RPMI7951 (cell line): ENCODE measurements at regions not wholly inside any gene's neighbourhood (a gene's known extent, or its start where the extent isn't known, plus 50 kb on each side); places are given as distances from the start of the nearest gene placed in this dataset.

ENCODE experiments used
- DNase-seq: peaks from one replicate; pipeline ENCODE4 v3.0.0-alpha.2; 2012; ENCODE audit warnings: low read depth

- no peak for DNase-seq
These were observed 1385.6 kb upstream of the TMEFF2 start for GRCh38 chr2:193580176-193580950.

- DNase-seq: no peak
These were observed 1372.2 kb upstream of the TMEFF2 start for GRCh38 chr2:193566886-193567285.

- DNase-seq: no peak
These were observed 1371.5 kb upstream of the TMEFF2 start for GRCh38 chr2:193566276-193566675.

GRCh38 chr2:193562031-193562430, 1367.3 kb upstream of the TMEFF2 start:
- no peak for DNase-seq

- DNase-seq: no peak
These were observed 1366.3 kb upstream of the TMEFF2 start for GRCh38 chr2:193561054-193561453.

- DNase-seq: peak; percentile 15
These were observed 1362.2 kb upstream of the TMEFF2 start for GRCh38 chr2:193556766-193557470.

- no peak for DNase-seq
These were observed 1354.9 kb upstream of the TMEFF2 start for GRCh38 chr2:193549661-193550060.

- no peak for DNase-seq
These were observed 1348.0 kb upstream of the TMEFF2 start for GRCh38 chr2:193542762-193543161.

GRCh38 chr2:193539188-193539587, 1344.5 kb upstream of the TMEFF2 start:
- no peak for DNase-seq

GRCh38 chr2:193538061-193538460, 1343.3 kb upstream of the TMEFF2 start:
- no peak for DNase-seq

GRCh38 chr2:193537531-193537930, 1342.8 kb upstream of the TMEFF2 start:
- DNase-seq: no peak

- DNase-seq: no peak
These were observed 1333.7 kb upstream of the TMEFF2 start for GRCh38 chr2:193528458-193528857.

GRCh38 chr2:193527146-193527545, 1332.4 kb upstream of the TMEFF2 start:
- DNase-seq: no peak

GRCh38 chr2:193523662-193524061, 1328.9 kb upstream of the TMEFF2 start:
- DNase-seq: no peak

GRCh38 chr2:193521523-193521922, 1326.8 kb upstream of the TMEFF2 start:
- DNase-seq: no peak

- no peak for DNase-seq
These were observed 1326.2 kb upstream of the TMEFF2 start for GRCh38 chr2:193520709-193521458.

GRCh38 chr2:193518041-193518817, 1323.5 kb upstream of the TMEFF2 start:
- peak; percentile 42 for DNase-seq

GRCh38 chr2:193517615-193518014, 1322.9 kb upstream of the TMEFF2 start:
- DNase-seq: no peak

GRCh38 chr2:193506035-193506434, 1311.3 kb upstream of the TMEFF2 start:
- no peak for DNase-seq

- DNase-seq: peak; percentile 14
These were observed 1310.9 kb upstream of the TMEFF2 start for GRCh38 chr2:193505620-193506019.

- peak; percentile 73 for DNase-seq
These were observed 1307.8 kb upstream of the TMEFF2 start for GRCh38 chr2:193502363-193503035.
